ENCODE measurements at regions not wholly inside any gene's neighbourhood (a gene's known extent, or its start where the extent isn't known, plus 50 kb on each side); places are given as distances from the start of the nearest gene placed in this dataset.

- Histone ChIP-seq H3K27ac (replicated peaks) (no peak overlapping the region), H3K4me3 (replicated peaks; ENCODE audit: insufficient read depth, low read length) (no peak overlapping the region), H3K27me3 (ENCODE audit: insufficient read depth, poor library complexity, severe bottlenecking) (no peaks in the 10 kb centered on the region)
- TF ChIP-seq CTCF (IDR thresholded peaks at IDR 0.05; ENCODE audit: insufficient read depth, low read length) (no peak), REST (IDR thresholded peaks at IDR 0.05; ENCODE audit: insufficient replicate concordance, low read depth) (no peak), POLR2AphosphoS5 (IDR thresholded peaks at IDR 0.05; ENCODE audit: low read depth) (no peak), SPI1 (IDR thresholded peaks at IDR 0.05; ENCODE audit: borderline replicate concordance, low read depth) (no peak)
- no peak for DNase-seq (ENCODE audit: low read depth in 1 of 2, low spot score in 1 of 2)
Observed at GRCh38 chr1:55726994-55727393, 511.8 kb upstream of the USP24 start.

GRCh38 chr1:55725378-55725777 is 510.2 kb upstream of the USP24 start:
- no peak overlapping the region for H3K4me3 ChIP-seq (replicated peaks; ENCODE audit: insufficient read depth, low read length)
- no peak for DNase-seq (ENCODE audit: low read depth in 1 of 2, low spot score in 1 of 2)
- H3K27ac ChIP-seq (replicated peaks), result no peak overlapping the region
- H3K27me3 ChIP-seq (ENCODE audit: insufficient read depth, poor library complexity, severe bottlenecking), result no peaks in the 10 kb centered on the region
- TF ChIP-seq REST (IDR thresholded peaks at IDR 0.05; ENCODE audit: insufficient replicate concordance, low read depth) (no peak), SPI1 (IDR thresholded peaks at IDR 0.05; ENCODE audit: borderline replicate concordance, low read depth) (no peak), CTCF (IDR thresholded peaks at IDR 0.05; ENCODE audit: insufficient read depth, low read length) (no peak), GABPA (IDR thresholded peaks at IDR 0.05; ENCODE audit: low read depth) (no peak), POLR2AphosphoS5 (IDR thresholded peaks at IDR 0.05; ENCODE audit: low read depth) (no peak)

- Histone ChIP-seq H3K27me3 (ENCODE audit: insufficient read depth, poor library complexity, severe bottlenecking) (no peaks in the 10 kb centered on the region), H3K27ac (replicated peaks) (no peak overlapping the region), H3K4me3 (replicated peaks; ENCODE audit: insufficient read depth, low read length) (no peak overlapping the region)
- DNase-seq (ENCODE audit: low read depth in 1 of 2, low spot score in 1 of 2), result no peak
- TF ChIP-seq GABPA (IDR thresholded peaks at IDR 0.05; ENCODE audit: low read depth), result no peak
- no peak for TF ChIP-seq REST (IDR thresholded peaks at IDR 0.05; ENCODE audit: insufficient replicate concordance, low read depth)
- TF ChIP-seq CTCF (IDR thresholded peaks at IDR 0.05; ENCODE audit: insufficient read depth, low read length), result no peak
- no peak for TF ChIP-seq SPI1 (IDR thresholded peaks at IDR 0.05; ENCODE audit: borderline replicate concordance, low read depth)
- TF ChIP-seq POLR2AphosphoS5 (IDR thresholded peaks at IDR 0.05; ENCODE audit: low read depth), result no peak
Observed at GRCh38 chr1:55724551-55725325, 509.6 kb upstream of the USP24 start.
